ENCODE measurements at regions not wholly inside any gene's neighbourhood (a gene's known extent, or its start where the extent isn't known, plus 50 kb on each side); places are given as distances from the start of the nearest gene placed in this dataset.

DNA sequence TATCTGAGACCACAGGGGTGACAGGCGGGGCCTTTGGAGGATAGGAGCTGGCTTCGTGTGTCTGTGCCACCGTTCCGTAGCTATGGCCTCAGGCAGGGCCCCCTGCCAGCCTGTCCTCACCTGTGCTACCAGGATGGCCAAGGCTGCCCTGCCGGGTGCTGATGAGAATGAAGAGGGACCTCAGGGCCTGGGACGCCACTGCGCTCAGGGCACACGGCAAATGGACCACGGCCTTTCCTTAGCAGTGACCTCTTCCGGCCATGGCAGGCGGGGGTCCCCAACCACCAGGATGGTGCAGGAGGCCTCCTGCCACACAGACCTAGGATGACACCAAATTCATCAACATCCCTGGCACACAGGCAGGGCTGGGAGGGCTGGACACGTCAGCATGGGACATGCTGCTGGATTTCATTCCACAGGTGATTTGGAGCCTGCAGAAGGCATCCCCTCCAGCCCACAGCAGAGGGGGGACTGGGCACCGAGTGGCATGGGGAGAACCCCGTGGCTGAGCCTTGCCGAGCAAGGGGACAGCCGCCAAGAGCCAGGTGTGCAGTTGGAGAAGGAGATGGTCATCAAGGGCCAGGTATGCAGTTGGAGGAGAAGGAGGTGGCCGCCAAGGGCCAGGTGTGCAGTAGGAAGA, 1321.0 kb downstream of the BRD1 start:
- Histone ChIP-seq H2BK120ac (ENCODE audit: low read depth, low read length) (no peak overlapping the region), H2BK20ac (ENCODE audit: low read depth, low read length) (no peak overlapping the region), H2BK5ac (ENCODE audit: low read depth, low read length, poor library complexity, severe bottlenecking) (no peak overlapping the region), H3K4me1 (ENCODE audit: control insufficient read depth, insufficient read depth, low read length) (no peaks in the 10 kb centered on the region), H3K27me3 (ENCODE audit: control insufficient read depth, insufficient read depth, low read length) (no peaks in the 10 kb centered on the region), H3K4ac (ENCODE audit: low read depth, low read length) (no peak overlapping the region), H4K5ac (ENCODE audit: low read depth, low read length) (no peak overlapping the region), H3K23ac (ENCODE audit: low read depth, low read length) (no peak overlapping the region), H4K91ac (ENCODE audit: insufficient read depth, low read depth, low read length) (no peak overlapping the region), H3K56ac (ENCODE audit: extremely low read depth, insufficient read depth, low read length) (no peak overlapping the region), H3K18ac (ENCODE audit: low read depth, low read length) (no peak overlapping the region), H3K79me1 (ENCODE audit: low read depth in 1 of 2, low read length in 2 of 2) (no peaks in the 10 kb centered on the region), H3K9me3 (ENCODE audit: control insufficient read depth, insufficient read depth, low read length) (peaks cover 52% of the 10 kb centered on the region), H3K36me3 (ENCODE audit: control insufficient read depth, insufficient read depth, low read length) (no peaks in the 10 kb centered on the region), H3K4me3 (ENCODE audit: insufficient read depth, low read depth, low read length) (no peak overlapping the region), H2AFZ (replicated peaks; ENCODE audit: low read length, poor library complexity) (no peak overlapping the region), H4K8ac (ENCODE audit: low read depth in 2 of 2, low read length in 2 of 2) (no peak overlapping the region), H2BK15ac (ENCODE audit: low read depth, low read length) (no peak overlapping the region), H2AK5ac (ENCODE audit: low read depth, low read length) (no peak overlapping the region), H2AK9ac (replicated peaks; ENCODE audit: low read depth, low read length, poor library complexity) (no peak overlapping the region), H3K4me2 (ENCODE audit: low read depth, low read length) (no peak overlapping the region), H3K14ac (replicated peaks; ENCODE audit: low read depth, low read length) (no peak overlapping the region), H4K20me1 (ENCODE audit: insufficient read depth, low read length) (no peaks in the 10 kb centered on the region), H3K9ac (ENCODE audit: low read depth, low read length) (no peak overlapping the region), H3K27ac (ENCODE audit: insufficient read depth, low read length) (no peak overlapping the region), H3K9me1 (ENCODE audit: insufficient read depth, low read length) (no peaks in the 10 kb centered on the region)
- DNase-seq, result no peak
- in situ Hi-C loops (cut with MboI; ENCODE audit: low sequenced_read_pairs) (no loop called here), intact Hi-C loops (cut with micrococcal nuclease) (no loop called here), dilution Hi-C loops (cut with HindIII; ENCODE audit: low sequenced_read_pairs, unreplicated experiment) (no loop called here)
- TF ChIP-seq POLR2A (IDR thresholded peaks at IDR 0.05; ENCODE audit: low read depth, low read length) (no peak), MXI1 (IDR thresholded peaks at IDR 0.05; ENCODE audit: borderline replicate concordance, low read depth, low read length) (no peak), CHD1 (IDR thresholded peaks at IDR 0.05; ENCODE audit: low read depth, low read length) (no peak), RCOR1 (IDR thresholded peaks at IDR 0.05; ENCODE audit: insufficient replicate concordance, low read length) (no peak)
- CTCF ChIA-PET, result no interaction called here
- WGBS, 2 experiments (ENCODE audit: extremely low coverage in 2 of 2, insufficient read length in 1 of 2), result 61% methylated on average over 5 of the region's 17 CpGs; no CpG with 5 or more reads in 1 of the 2 experiments
- POLR2A ChIA-PET (ENCODE audit: unreplicated experiment), result no interaction called here
- no TSS peak for BruUV-seq (replicated peaks)
- no peak for ATAC-seq (ENCODE audit: low read depth)

All from IMR-90 (cell line).